Choroid plexus epithelial cell (primary cell): ENCODE measurements at regions not wholly inside any gene's neighbourhood (a gene's known extent, or its start where the extent isn't known, plus 50 kb on each side); places are given as distances from the start of the nearest gene placed in this dataset.

Source experiments
- DNase-seq: peaks from one replicate; pipeline ENCODE4 v3.0.0-alpha.2; 2010; ENCODE audit warnings: low read depth
- H3K4me3 ChIP-seq: 2 replicates; pipeline ENCODE4 v1.5.1; 2011; ENCODE audit warnings: low read depth, mild to moderate bottlenecking, control low read depth, low read length, moderate library complexity
- TF ChIP-seq, protein P1 (sequence below): conservative IDR thresholded peaks from 2 replicates; pipeline ENCODE4 v1.5.1; 2011; ENCODE audit warnings: low read depth, mild to moderate bottlenecking, control low read depth, inconsistent platforms, low read length, moderate library complexity

DNA sequence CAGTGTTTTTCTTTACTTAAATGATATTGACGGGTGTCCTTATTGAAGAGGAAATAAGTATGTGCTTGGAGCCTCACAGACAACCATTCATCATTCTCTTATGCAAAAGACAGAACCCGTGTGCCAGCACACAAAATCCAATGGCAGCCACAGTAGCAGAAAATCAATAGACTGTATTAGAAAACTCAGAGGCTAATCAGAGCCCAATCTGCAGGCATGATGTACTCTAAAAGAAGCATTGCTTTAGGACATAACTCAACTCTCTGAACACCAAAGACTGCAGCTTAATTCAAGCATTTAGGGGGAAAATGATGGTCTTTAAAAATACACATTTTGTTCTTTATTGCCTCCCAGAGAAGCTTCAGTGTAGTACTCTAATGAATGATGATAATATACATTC, 476.9 kb downstream of the PDHA2 start:
- TF ChIP-seq, protein P1, sequence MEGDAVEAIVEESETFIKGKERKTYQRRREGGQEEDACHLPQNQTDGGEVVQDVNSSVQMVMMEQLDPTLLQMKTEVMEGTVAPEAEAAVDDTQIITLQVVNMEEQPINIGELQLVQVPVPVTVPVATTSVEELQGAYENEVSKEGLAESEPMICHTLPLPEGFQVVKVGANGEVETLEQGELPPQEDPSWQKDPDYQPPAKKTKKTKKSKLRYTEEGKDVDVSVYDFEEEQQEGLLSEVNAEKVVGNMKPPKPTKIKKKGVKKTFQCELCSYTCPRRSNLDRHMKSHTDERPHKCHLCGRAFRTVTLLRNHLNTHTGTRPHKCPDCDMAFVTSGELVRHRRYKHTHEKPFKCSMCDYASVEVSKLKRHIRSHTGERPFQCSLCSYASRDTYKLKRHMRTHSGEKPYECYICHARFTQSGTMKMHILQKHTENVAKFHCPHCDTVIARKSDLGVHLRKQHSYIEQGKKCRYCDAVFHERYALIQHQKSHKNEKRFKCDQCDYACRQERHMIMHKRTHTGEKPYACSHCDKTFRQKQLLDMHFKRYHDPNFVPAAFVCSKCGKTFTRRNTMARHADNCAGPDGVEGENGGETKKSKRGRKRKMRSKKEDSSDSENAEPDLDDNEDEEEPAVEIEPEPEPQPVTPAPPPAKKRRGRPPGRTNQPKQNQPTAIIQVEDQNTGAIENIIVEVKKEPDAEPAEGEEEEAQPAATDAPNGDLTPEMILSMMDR: no peak
- no peak for DNase-seq
- H3K4me3 ChIP-seq: no peak overlapping the region

DNA sequence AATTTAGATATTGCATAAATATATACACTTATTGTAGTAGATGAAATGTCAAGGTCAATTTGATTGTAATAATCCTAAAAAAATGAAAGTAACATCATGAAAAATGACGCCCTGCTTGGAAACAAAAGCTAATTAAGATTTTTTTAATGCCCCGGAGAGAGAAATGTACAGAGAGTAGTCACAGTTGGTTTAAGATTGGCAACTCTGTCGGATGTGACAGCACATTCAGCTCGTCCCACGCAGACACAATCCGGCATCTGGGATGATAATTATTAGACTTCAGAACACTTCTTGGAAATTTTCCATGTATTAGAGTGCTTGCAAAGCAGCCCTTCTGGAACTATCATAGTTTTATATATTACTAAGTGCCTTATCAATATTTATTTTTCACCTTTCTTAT, 478.0 kb downstream of the PDHA2 start:
- no peak for DNase-seq
- no peak overlapping the region for H3K4me3 ChIP-seq
- TF ChIP-seq, protein P1: no peak

DNA sequence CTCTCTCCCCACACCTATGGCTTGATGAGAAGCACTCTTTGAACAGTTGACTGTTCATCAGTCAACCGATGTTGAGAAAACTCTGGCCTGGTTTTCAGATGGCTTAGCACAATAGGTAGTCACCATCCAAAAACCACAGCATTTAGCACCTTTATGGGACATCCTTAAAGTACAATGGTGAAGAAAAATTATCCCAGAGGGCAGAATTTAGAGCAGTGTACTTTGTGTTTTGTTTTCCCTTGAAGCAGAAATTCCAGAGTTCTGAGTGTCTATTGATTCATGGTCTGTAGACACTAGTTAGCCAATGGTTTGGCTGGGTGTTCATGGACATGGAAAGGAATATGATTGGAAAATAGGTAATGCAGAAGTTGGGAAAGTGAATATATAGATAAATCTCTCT, 487.0 kb downstream of the PDHA2 start:
- TF ChIP-seq, protein P1: no peak
- no peak overlapping the region for H3K4me3 ChIP-seq
- DNase-seq: no peak

DNA sequence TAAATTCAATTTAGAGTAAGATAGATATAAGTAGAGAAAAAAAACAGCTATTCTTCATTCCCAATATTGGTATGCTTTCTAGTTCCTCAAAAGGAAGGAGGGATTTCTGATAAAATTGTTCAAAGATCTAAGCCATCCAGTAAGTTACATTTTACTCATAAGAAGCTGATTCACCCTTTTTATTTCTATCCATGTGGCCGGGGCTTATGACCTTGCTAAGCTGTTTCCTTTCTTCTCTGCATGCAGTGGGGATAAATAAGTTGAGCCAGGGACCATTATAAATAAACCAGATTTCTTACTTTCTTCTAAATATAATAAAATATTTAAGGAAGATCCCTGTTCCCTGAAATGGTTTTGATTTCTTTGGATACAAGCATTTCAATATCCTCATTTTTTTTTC, 502.3 kb downstream of the PDHA2 start:
- H3K4me3 ChIP-seq: no peak overlapping the region
- peak; percentile 10 for DNase-seq
- TF ChIP-seq, protein P1: no peak

DNA sequence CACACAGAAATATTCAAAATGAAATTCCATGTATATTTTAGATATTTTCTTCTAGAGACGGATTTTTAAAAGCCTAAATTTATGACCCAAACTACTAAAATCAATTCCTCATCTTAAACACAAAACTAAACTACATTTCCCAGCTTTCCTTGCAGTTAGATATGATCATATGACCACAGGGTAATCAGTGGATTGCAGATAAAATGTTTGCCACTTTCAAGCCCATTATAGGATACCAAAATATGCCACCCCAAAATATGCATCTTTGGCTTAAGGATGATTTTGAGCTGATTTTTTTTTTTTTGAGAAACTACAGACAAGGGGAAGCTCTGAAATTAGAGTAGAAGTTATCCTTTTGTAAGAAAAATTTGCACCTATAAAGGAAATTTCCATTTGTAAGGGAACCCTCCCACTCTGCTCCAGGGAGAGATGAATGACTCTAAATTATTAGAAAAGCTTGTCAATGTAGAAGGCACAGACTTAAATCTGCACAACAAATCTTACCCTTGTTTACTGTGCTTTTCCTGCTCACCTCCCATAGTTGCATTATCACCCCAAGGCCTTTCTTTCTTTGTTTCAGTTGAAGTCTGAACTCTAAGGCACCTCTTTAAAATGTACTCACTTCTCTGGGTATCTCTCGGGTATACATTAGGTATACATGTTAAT, 503.0 kb downstream of the PDHA2 start:
- TF ChIP-seq, protein P1: no peak
- no peak for DNase-seq
- H3K4me3 ChIP-seq: no peak overlapping the region

DNA sequence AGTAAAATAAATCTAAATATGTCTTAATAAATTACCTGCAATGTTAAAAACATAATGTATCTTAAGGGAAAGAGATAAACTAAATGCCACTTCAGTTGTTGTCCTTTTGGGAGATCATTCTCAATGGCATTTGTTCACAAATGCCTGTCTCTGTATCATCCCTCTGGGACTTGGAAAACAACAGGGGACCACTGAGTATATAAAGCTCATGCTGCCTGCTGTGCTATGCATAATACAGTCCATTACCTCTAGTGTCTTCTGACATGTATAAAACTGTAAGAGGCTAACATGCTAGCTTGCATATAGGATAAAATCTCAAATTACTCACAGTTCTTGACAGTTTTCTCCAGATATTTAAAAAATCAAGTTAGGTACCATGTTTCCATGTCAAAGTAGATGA, 503.9 kb downstream of the PDHA2 start:
- no peak for DNase-seq
- H3K4me3 ChIP-seq: no peak overlapping the region
- TF ChIP-seq, protein P1: no peak

DNA sequence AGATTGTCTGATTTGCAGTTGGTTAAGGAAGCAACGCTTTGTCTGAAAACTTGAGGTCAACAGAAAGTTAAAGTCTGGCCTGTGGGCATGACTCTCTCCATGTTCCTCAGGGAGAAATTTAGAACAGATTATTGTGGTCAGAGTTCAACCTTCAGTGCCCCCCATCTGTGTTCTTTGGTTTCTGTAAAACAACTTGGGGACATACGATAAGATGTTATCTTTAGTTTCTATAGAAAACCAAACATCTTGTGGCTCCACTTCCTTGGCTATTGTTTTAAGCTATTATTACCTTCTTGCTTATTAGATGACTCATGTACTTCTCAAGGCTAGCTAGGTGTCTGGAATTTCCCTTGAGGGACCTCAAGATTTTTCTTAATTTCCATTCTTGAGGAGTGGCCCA, 507.7 kb downstream of the PDHA2 start:
- peak; percentile 10 for DNase-seq
- no peak overlapping the region for H3K4me3 ChIP-seq
- TF ChIP-seq, protein P1: no peak
